Breast epithelium (tissue), 4 donors: ENCODE measurements at regions not wholly inside any gene's neighbourhood (a gene's known extent, or its start where the extent isn't known, plus 50 kb on each side); places are given as distances from the start of the nearest gene placed in this dataset.

ENCODE experiments used
- DNase-seq, 2 donors: peaks; one replicate each; pipeline ENCODE4 v3.0.0-alpha.2; 2019; ENCODE audit warnings: low spot score in 2 of 2
- H3K27ac ChIP-seq, 2 donors: fragments of 200-600 bp; sonication (generic) in 1 of 2; one replicate each; pipeline ENCODE4 v1.5.1; 2016 to 2019; ENCODE audit warnings: mild to moderate bottlenecking in 1 of 2
- H3K27me3 ChIP-seq, 2 donors: fragments of 200-600 bp; sonication (generic) in 1 of 2; one replicate each; pipeline versions ENCODE4 v1.5.1 to v1.6.0; 2017 to 2019; ENCODE audit warnings: control low read depth in 1 of 2, mild to moderate bottlenecking in 1 of 2
- H3K36me3 ChIP-seq: fragments of 200-600 bp; one replicate; pipeline ENCODE4 v1.5.1; 2019
- H3K4me1 ChIP-seq, 2 donors: fragments of 200-600 bp; sonication (generic); one replicate each; pipeline ENCODE4 v1.5.1; 2016 to 2019; ENCODE audit warnings: control low read depth in 1 of 2
- H3K4me3 ChIP-seq, 3 donors: fragments of 200-600 bp; sonication (generic); 1 replicate in 2 of 3; 2 replicates in 1 of 3; pipeline ENCODE4 v1.5.1; 2016 to 2019; ENCODE audit warnings: mild to moderate bottlenecking in 3 of 3, moderate library complexity in 2 of 3
- H3K9me3 ChIP-seq, 2 donors: fragments of 200-600 bp; sonication (generic) in 1 of 2; one replicate each; pipeline ENCODE4 v1.5.1; 2016 to 2019; ENCODE audit warnings: control low read depth in 1 of 2
- POLR2A ChIP-seq: fragments of 450-650 bp; IDR thresholded peaks from one replicate; pipeline ENCODE4 v1.6.1; 2016; ENCODE audit warnings: antibody characterized with exemption, mild to moderate bottlenecking, moderate library complexity
- POLR2AphosphoS5 ChIP-seq, 3 donors: sonication (generic); formaldehyde crosslinking; IDR thresholded peaks; one replicate each; pipeline ENCODE4 v1.6.1; 2017; ENCODE audit warnings: antibody characterized with exemption in 3 of 3
- intact Hi-C: fragments of 100-400 bp; cut with DNase I; formaldehyde crosslinking; loops from one replicate; pipeline ENCODE4 v1.15.1; 2023; ENCODE audit warnings: low total_unique reads
- TF ChIP-seq, protein P1 (sequence below), 3 donors: fragments of 450-650 bp; IDR thresholded peaks; one replicate each; pipeline ENCODE4 v1.5.1; 2016 to 2017; ENCODE audit warnings: antibody characterized with exemption in 3 of 3, mild to moderate bottlenecking in 3 of 3, moderate library complexity in 3 of 3

- H3K36me3 ChIP-seq = no peaks in the 10 kb centered on the region
- H3K4me1 ChIP-seq = no peaks in the 10 kb centered on the region
- TF ChIP-seq POLR2AphosphoS5 (IDR thresholded peaks at IDR 0.05) (no peak), POLR2A (no peak)
- TF ChIP-seq, protein P1, sequence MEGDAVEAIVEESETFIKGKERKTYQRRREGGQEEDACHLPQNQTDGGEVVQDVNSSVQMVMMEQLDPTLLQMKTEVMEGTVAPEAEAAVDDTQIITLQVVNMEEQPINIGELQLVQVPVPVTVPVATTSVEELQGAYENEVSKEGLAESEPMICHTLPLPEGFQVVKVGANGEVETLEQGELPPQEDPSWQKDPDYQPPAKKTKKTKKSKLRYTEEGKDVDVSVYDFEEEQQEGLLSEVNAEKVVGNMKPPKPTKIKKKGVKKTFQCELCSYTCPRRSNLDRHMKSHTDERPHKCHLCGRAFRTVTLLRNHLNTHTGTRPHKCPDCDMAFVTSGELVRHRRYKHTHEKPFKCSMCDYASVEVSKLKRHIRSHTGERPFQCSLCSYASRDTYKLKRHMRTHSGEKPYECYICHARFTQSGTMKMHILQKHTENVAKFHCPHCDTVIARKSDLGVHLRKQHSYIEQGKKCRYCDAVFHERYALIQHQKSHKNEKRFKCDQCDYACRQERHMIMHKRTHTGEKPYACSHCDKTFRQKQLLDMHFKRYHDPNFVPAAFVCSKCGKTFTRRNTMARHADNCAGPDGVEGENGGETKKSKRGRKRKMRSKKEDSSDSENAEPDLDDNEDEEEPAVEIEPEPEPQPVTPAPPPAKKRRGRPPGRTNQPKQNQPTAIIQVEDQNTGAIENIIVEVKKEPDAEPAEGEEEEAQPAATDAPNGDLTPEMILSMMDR (IDR thresholded peaks at IDR 0.05) = no peak
- H3K9me3 ChIP-seq = no peaks in the 10 kb centered on the region
- no peak overlapping the region for H3K27ac ChIP-seq
- H3K27me3 ChIP-seq = no peaks in the 10 kb centered on the region
- DNase-seq = no peak
- intact Hi-C loops = no loop called here
- H3K4me3 ChIP-seq = no peak overlapping the region
Observed at GRCh38 chr9:107210775-107211174, 72.3 kb upstream of the RAD23B start.

GRCh38 chr9:107211284-107211923, 71.7 kb upstream of the RAD23B start:
- intact Hi-C loops = no loop called here
- Histone ChIP-seq H3K27ac (no peak overlapping the region), H3K9me3 (no peaks in the 10 kb centered on the region), H3K4me3 (no peak overlapping the region), H3K36me3 (no peaks in the 10 kb centered on the region), H3K27me3 (no peaks in the 10 kb centered on the region), H3K4me1 (no peaks in the 10 kb centered on the region)
- TF ChIP-seq, protein P1 (IDR thresholded peaks at IDR 0.05) = no peak
- no peak for TF ChIP-seq POLR2AphosphoS5 (IDR thresholded peaks at IDR 0.05)
- no peak for TF ChIP-seq POLR2A
- DNase-seq = no peak

DNA sequence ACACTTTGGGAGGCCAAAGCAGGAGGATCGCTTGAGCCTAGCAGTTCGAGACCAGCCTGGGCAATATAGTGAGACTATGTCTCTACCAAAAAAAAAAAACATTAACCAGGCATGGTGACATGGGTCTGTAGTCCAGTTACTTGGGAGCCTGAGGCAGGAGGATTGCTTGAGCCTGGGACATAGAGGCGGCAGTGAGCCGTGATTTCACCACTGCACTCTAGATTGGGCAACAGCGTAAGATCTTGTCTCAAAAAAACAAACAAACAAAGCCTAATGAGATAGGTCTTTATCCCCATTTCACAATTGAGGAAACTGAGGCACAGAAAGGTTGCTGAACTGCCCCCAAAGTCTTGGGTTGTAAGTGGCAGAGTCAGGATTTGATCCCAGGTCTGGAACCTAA, 70.5 kb upstream of the RAD23B start:
- H3K9me3 ChIP-seq = no peaks in the 10 kb centered on the region
- DNase-seq = no peak
- no peaks in the 10 kb centered on the region for H3K4me1 ChIP-seq
- intact Hi-C loops = no loop called here
- no peak overlapping the region for H3K27ac ChIP-seq
- no peak overlapping the region for H3K4me3 ChIP-seq
- H3K27me3 ChIP-seq = no peaks in the 10 kb centered on the region
- TF ChIP-seq POLR2A (no peak), POLR2AphosphoS5 (IDR thresholded peaks at IDR 0.05) (no peak)
- TF ChIP-seq, protein P1 (IDR thresholded peaks at IDR 0.05) = no peak
- no peaks in the 10 kb centered on the region for H3K36me3 ChIP-seq

GRCh38 chr9:107213080-107213479, 70.0 kb upstream of the RAD23B start:
- no peaks in the 10 kb centered on the region for H3K4me1 ChIP-seq
- TF ChIP-seq POLR2A (no peak), POLR2AphosphoS5 (IDR thresholded peaks at IDR 0.05) (no peak)
- TF ChIP-seq, protein P1 (IDR thresholded peaks at IDR 0.05) = no peak
- H3K4me3 ChIP-seq = no peak overlapping the region
- intact Hi-C loops = no loop called here
- H3K27ac ChIP-seq = no peak overlapping the region
- H3K9me3 ChIP-seq = no peaks in the 10 kb centered on the region
- H3K27me3 ChIP-seq = no peaks in the 10 kb centered on the region
- no peak for DNase-seq
- no peaks in the 10 kb centered on the region for H3K36me3 ChIP-seq

DNA sequence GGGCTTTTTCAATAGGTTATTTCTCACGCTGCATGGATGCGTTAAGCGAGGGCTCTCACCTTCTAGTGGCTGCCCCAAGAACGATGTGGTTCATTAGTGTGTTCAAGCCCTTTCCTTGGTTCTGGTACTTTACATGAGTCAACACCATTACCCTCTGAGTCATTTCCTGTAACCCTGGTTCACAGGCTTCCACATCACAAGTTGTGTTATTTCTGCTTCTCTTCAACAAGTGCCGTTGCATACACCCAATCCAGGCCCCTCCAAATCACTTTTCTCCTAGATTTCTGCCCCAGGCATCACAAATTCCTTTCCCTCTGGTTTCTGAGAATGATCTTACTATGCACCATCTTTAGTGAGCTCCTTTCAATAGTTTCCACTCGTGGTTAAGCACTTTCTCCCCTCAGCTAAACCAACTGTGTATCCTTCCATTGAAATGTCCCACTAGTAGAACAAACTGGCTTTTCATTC, 69.5 kb upstream of the RAD23B start:
- H3K9me3 ChIP-seq = no peaks in the 10 kb centered on the region
- H3K4me1 ChIP-seq = no peaks in the 10 kb centered on the region
- DNase-seq = no peak
- H3K36me3 ChIP-seq = no peaks in the 10 kb centered on the region
- no peak overlapping the region for H3K27ac ChIP-seq
- TF ChIP-seq, protein P1 (IDR thresholded peaks at IDR 0.05) = no peak
- no peak for TF ChIP-seq POLR2AphosphoS5 (IDR thresholded peaks at IDR 0.05)
- TF ChIP-seq POLR2A = no peak
- intact Hi-C loops = no loop called here
- H3K27me3 ChIP-seq = no peaks in the 10 kb centered on the region
- H3K4me3 ChIP-seq = no peak overlapping the region
